Pancreas (tissue), 10 donors: ENCODE measurements at regions not wholly inside any gene's neighbourhood (a gene's known extent, or its start where the extent isn't known, plus 50 kb on each side); places are given as distances from the start of the nearest gene placed in this dataset.

Experiments
- ATAC-seq, 4 donors: fragments of 200-7000 bp; cut with Tn5 transposase; one replicate each; pipeline versions ENCODE4 v1.8.0 to v1.9.1; 2020; ENCODE audit warnings: mild to moderate bottlenecking in 4 of 4, moderate library complexity in 4 of 4
- DNase-seq, 6 donors: peaks; one replicate each; pipeline ENCODE4 v3.0.0-alpha.2; 2020
- FAIRE-seq: peaks from 2 replicates; lab custom pipeline; 2012; peaks lifted over from hg19 to GRCh38; lab: Jason Lieb, UNC
- H3K27ac ChIP-seq, 4 donors: fragments of 200-600 bp; sonication (generic); 1 replicate in 3 of 4; 2 replicates in 1 of 4; pipeline versions ENCODE4 v1.5.0 to v1.8.0; 2020
- H3K27me3 ChIP-seq, 4 donors: fragments of 200-600 bp; one replicate each; pipeline ENCODE4 v1.8.0; 2021
- H3K36me3 ChIP-seq, 3 donors: fragments of 200-600 bp; sonication (generic) in 1 of 3; one replicate each; pipeline versions ENCODE4 v1.5.0 to v1.8.0; 2020 to 2021
- H3K4me1 ChIP-seq, 3 donors: fragments of 200-600 bp; one replicate each; pipeline ENCODE4 v1.8.0; 2021
- H3K4me3 ChIP-seq, 4 donors: fragments of 200-600 bp; sonication (generic) in 2 of 4; one replicate each; pipeline versions ENCODE4 v1.5.0 to v1.8.0; 2020 to 2021
- H3K9me3 ChIP-seq, 4 donors: fragments of 200-600 bp; one replicate each; pipeline ENCODE4 v1.8.0; 2021
- WGBS, 2 donors: extraction: QIAGEN DNeasy Blood & Tissue Kit; methylation state at CpG; one replicate each; pipeline ENCODE4 v1.1.7; 2013; 5-methylcytosine and 5-hydroxymethylcytosine counted together
- intact Hi-C, 3 donors: fragments of 100-400 bp; cut with DNase I; formaldehyde crosslinking; loops; one replicate each; pipeline versions ENCODE4 v1.11.1 to v1.14.2; 2022
- TF ChIP-seq, protein P1 (sequence below), 4 donors: fragments of 200-600 bp; sonication (generic) in 3 of 4; IDR thresholded peaks; one replicate each; pipeline versions ENCODE4 v1.5.0 to v1.8.0; 2021; ENCODE audit warnings: antibody characterized with exemption in 4 of 4
- donor health status: healthy with polysubstance abuse.
- donor health status: DM: no; HTN: no; CAD: no; lungs with moderate emphysema.
- donor health status: DM: no; HTN: no; CAD: no.
- donor health status: control.
- donor health status: control.
- donor health status: Bipolar disorder and iron deficiency.
- donor health status: DM: yes; HTN: yes; CAD: no.
- donor health status: DM: no; HTN: no; CAD: no.
- donor health status: DM: no; HTN: no; CAD: no.
- donor health status: DM: yes; HTN: yes; CAD: no.

DNA sequence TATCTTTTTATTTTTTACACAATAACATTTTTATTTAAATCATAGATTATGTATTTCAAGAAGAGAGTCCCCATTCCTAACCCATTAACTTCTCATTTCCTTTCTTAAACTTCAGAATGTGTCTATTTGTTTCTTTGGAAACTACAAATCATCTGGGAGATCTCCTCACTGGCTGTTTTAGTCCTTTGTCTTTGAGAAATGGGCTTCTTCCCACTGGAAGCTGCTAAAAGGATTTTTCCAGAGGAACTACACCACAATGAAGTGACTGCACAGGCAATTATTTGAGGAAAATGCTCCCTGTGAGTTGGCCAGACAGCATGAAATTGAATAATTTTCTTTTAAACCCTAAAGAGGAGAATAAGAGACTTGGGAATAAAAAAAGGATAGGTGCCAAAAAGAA, 119.1 kb downstream of the TENT5A start:
- no peaks in the 10 kb centered on the region for H3K9me3 ChIP-seq
- intact Hi-C loops: no loop called here

DNA sequence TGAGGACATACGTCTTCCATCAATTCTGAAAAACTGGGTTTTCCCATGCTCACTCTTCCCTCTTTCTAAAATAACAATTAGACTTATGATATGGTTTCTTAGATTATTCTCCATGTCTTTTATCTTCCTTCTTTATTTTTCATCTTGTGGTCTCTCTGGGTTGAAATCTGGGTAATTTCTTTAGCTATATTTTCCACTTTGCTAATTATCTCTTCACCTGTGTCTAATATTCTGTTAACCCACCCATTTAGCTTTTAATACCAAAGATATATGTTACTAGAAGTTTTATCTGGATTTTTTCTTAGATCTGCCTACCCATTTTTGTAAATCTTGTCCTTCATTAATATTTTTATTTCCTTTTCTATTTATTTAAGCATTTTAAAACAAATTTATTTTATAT, 121.8 kb downstream of the TENT5A start:
- TF ChIP-seq, protein P1, sequence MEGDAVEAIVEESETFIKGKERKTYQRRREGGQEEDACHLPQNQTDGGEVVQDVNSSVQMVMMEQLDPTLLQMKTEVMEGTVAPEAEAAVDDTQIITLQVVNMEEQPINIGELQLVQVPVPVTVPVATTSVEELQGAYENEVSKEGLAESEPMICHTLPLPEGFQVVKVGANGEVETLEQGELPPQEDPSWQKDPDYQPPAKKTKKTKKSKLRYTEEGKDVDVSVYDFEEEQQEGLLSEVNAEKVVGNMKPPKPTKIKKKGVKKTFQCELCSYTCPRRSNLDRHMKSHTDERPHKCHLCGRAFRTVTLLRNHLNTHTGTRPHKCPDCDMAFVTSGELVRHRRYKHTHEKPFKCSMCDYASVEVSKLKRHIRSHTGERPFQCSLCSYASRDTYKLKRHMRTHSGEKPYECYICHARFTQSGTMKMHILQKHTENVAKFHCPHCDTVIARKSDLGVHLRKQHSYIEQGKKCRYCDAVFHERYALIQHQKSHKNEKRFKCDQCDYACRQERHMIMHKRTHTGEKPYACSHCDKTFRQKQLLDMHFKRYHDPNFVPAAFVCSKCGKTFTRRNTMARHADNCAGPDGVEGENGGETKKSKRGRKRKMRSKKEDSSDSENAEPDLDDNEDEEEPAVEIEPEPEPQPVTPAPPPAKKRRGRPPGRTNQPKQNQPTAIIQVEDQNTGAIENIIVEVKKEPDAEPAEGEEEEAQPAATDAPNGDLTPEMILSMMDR (IDR thresholded peaks at IDR 0.05): no peak
- Histone ChIP-seq H3K36me3 (no peaks in the 10 kb centered on the region), H3K9me3 (no peaks in the 10 kb centered on the region), H3K4me1 (no peaks in the 10 kb centered on the region), H3K27me3 (no peaks in the 10 kb centered on the region), H3K4me3 (no peak overlapping the region), H3K27ac (no peak overlapping the region)
- no peak for DNase-seq
- no peak for FAIRE-seq
- 86 to 100% methylated on average over 1 of the region's 1 CpG for WGBS, 2 donors
- ATAC-seq: no peak
- intact Hi-C loops: no loop called here

More for the DNA sequence above, 119.1 kb downstream of the TENT5A start:
- TF ChIP-seq, protein P1 (IDR thresholded peaks at IDR 0.05): no peak
- Histone ChIP-seq H3K27me3 (no peaks in the 10 kb centered on the region), H3K4me1 (no peaks in the 10 kb centered on the region), H3K4me3 (no peak overlapping the region), H3K36me3 (no peaks in the 10 kb centered on the region), H3K27ac (no peak overlapping the region)
- no peak for DNase-seq
- FAIRE-seq: no peak
- no peak for ATAC-seq

DNA sequence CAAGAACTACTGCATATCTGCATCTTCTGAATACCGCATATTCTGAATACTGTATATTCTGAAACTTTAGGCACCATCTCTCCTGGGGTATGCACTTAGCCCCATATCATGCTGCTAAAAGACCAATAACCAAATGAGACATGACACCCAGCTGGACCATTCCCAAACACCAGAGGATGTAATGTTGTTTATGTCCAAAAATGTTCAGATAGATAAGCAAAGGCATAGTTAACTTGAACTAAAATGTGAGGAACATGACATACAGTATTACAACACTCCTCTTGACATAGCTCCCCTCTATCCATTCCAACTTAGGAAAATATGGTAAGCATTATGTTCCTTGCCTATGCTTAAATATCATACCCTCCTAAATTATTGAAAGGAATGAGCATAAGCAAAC, 127.3 kb downstream of the TENT5A start:
- ATAC-seq (no peak), DNase-seq (no peak), FAIRE-seq (no peak)
- Histone ChIP-seq H3K4me3 (no peak overlapping the region), H3K36me3 (no peaks in the 10 kb centered on the region), H3K27ac (no peak overlapping the region), H3K4me1 (no peaks in the 10 kb centered on the region), H3K27me3 (no peaks in the 10 kb centered on the region), H3K9me3 (no peaks in the 10 kb centered on the region)
- intact Hi-C loops: no loop called here
- 97% methylated on average over 1 of the region's 1 CpG for WGBS, 2 donors
- TF ChIP-seq, protein P1 (IDR thresholded peaks at IDR 0.05): no peak

DNA sequence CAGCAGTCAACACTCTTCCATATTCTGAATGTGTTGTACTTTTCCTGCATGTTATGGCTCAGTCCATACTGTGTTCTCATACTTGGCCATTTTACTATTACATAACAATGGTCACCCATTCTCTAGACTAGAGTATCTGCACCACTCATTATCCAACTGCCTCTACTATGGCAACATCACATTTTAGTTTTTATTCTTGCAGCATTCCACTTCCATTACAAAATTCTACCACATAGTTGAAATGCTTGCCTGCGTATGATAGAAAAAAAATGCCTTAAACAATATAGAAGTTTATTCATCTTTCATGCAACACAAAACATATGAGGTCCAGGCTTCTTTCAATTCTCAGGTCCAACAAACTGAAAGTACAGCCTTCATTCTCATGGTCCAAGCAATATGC, 128.0 kb downstream of the TENT5A start:
- H3K4me3 ChIP-seq: no peak overlapping the region
- no peaks in the 10 kb centered on the region for H3K9me3 ChIP-seq
- TF ChIP-seq, protein P1 (IDR thresholded peaks at IDR 0.05): no peak
- H3K36me3 ChIP-seq: no peaks in the 10 kb centered on the region
- H3K27ac ChIP-seq: no peak overlapping the region
- H3K4me1 ChIP-seq: no peaks in the 10 kb centered on the region
- ATAC-seq (no peak), FAIRE-seq (no peak), DNase-seq (no peak)
- intact Hi-C loops: no loop called here
- 81 to 91% methylated on average over 1 of the region's 1 CpG for WGBS, 2 donors
- H3K27me3 ChIP-seq: no peaks in the 10 kb centered on the region

DNA sequence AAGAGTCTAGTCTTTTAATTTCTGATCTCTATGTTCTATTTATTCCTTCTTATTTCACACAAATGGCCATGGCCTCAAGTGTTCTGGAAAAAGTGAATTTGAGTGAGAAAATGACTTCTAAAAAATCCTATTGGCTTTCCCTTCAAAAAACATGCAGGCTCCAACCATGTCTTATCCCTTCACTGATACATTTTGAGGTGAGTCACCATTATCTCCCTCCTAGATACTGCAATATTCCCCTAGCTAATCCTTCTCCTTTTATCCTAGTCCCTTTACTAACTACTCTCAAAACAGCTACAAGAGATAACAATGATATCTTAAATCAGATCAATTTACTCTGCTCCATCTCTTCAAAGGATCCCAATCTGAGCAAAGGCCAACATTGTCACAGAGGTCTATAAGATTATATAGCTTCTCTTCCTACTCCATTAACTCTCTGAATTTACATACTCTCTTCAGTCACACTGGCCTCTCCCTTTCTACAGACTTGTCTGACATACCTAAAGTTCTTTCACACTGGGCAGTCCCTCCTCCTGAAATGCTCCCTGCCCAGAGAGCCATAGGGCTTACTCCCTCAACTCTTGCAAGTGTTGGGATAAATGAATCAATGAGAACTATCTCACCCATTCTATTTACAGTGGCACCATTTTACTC, 129.2 kb downstream of the TENT5A start:
- ATAC-seq: no peak
- TF ChIP-seq, protein P1 (IDR thresholded peaks at IDR 0.05): no peak
- H3K4me1 ChIP-seq: no peaks in the 10 kb centered on the region
- DNase-seq: no peak
- intact Hi-C loops: no loop called here
- H3K4me3 ChIP-seq: no peak overlapping the region
- FAIRE-seq: no peak
- no peaks in the 10 kb centered on the region for H3K36me3 ChIP-seq
- H3K27ac ChIP-seq: no peak overlapping the region
- no peaks in the 10 kb centered on the region for H3K9me3 ChIP-seq
- H3K27me3 ChIP-seq: no peaks in the 10 kb centered on the region
